ENCODE measurements at regions not wholly inside any gene's neighbourhood (a gene's known extent, or its start where the extent isn't known, plus 50 kb on each side); places are given as distances from the start of the nearest gene placed in this dataset.
"Not testable (repeated sequence)": the region's sequence is repeated elsewhere in the genome, so short reads cannot be mapped to it uniquely, and the experiment has no call there.

GRCh38 chr16:33994207-33994606 lies 534.8 kb downstream of the TP53TG3F start:
- DNase-seq (ENCODE audit: low spot score), result not testable (repeated sequence)

GRCh38 chr16:33995821-33996372 lies 536.5 kb downstream of the TP53TG3F start:
- DNase-seq (ENCODE audit: low spot score), result not testable (repeated sequence)

GRCh38 chr16:34001184-34001583 lies 541.8 kb downstream of the TP53TG3F start:
- not testable (repeated sequence) for DNase-seq (ENCODE audit: low spot score)

GRCh38 chr16:34001961-34002360 lies 542.5 kb downstream of the TP53TG3F start:
- DNase-seq (ENCODE audit: low spot score), result not testable (repeated sequence)

- not testable (repeated sequence) for DNase-seq (ENCODE audit: low spot score)
Measured at GRCh38 chr16:34014841-34015820, 555.7 kb downstream of the TP53TG3F start.

- not testable (repeated sequence) for DNase-seq (ENCODE audit: low spot score)
Measured at GRCh38 chr16:34018277-34018676, 558.9 kb downstream of the TP53TG3F start.

GRCh38 chr16:34050787-34051320 lies 591.4 kb downstream of the TP53TG3F start:
- DNase-seq (ENCODE audit: low spot score), result peak; percentile 1

GRCh38 chr16:34054137-34054536 lies 594.7 kb downstream of the TP53TG3F start:
- no peak for DNase-seq (ENCODE audit: low spot score)

- DNase-seq (ENCODE audit: low spot score), result no peak
Measured at GRCh38 chr16:34054969-34055368, 595.6 kb downstream of the TP53TG3F start.

GRCh38 chr16:34062620-34063253 lies 603.3 kb downstream of the TP53TG3F start:
- not testable (repeated sequence) for DNase-seq (ENCODE audit: low spot score)

GRCh38 chr16:34063498-34064157 lies 604.2 kb downstream of the TP53TG3F start:
- not testable (repeated sequence) for DNase-seq (ENCODE audit: low spot score)

- DNase-seq (ENCODE audit: low spot score), result not testable (repeated sequence)
Measured at GRCh38 chr16:34064602-34065001, 605.2 kb downstream of the TP53TG3F start.

GRCh38 chr16:34069731-34070130 lies 610.3 kb downstream of the TP53TG3F start:
- DNase-seq (ENCODE audit: low spot score), result not testable (repeated sequence)

- no peak for DNase-seq (ENCODE audit: low spot score)
Measured at GRCh38 chr16:34078691-34079090, 619.3 kb downstream of the TP53TG3F start.

- not testable (repeated sequence) for DNase-seq (ENCODE audit: low spot score)
Measured at GRCh38 chr16:34085038-34085437, 625.6 kb downstream of the TP53TG3F start.

GRCh38 chr16:34095006-34095405 lies 635.6 kb downstream of the TP53TG3F start:
- DNase-seq (ENCODE audit: low spot score), result not testable (repeated sequence)

GRCh38 chr16:34096911-34097310 lies 637.5 kb downstream of the TP53TG3F start:
- DNase-seq (ENCODE audit: low spot score), result not testable (repeated sequence)

- not testable (repeated sequence) for DNase-seq (ENCODE audit: low spot score)
Measured at GRCh38 chr16:34097326-34097725, 637.9 kb downstream of the TP53TG3F start.

- not testable (repeated sequence) for DNase-seq (ENCODE audit: low spot score)
Measured at GRCh38 chr16:34098033-34098432, 638.6 kb downstream of the TP53TG3F start.

- not testable (repeated sequence) for DNase-seq (ENCODE audit: low spot score)
Measured at GRCh38 chr16:34099028-34099427, 639.6 kb downstream of the TP53TG3F start.

Data from GM03348 (cell line).